ENCODE measurements at regions not wholly inside any gene's neighbourhood (a gene's known extent, or its start where the extent isn't known, plus 50 kb on each side); places are given as distances from the start of the nearest gene placed in this dataset.
A peak's percentile ranks its signal among the peaks of the same experiment; 100 is the strongest.

DNA sequence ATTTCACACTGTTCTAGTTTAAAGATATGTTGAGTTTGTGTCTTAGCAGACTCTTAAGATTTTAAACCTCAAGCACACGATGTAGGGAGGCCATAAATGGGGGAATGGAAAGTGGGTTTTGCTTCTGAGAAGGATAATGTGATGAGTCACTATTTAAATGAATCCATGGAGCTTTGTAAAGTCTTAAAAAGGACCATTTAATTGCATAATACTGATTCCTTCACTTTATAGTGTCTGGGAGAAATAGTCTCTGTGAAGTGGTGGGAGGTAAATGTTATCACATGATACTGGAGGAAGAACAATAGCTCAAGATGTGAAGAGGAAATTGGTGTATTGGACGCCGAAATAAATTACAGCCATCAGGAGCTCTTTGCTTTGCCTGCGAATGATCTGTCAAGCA, 84.0 kb upstream of the MYO3A start:
- Histone ChIP-seq H3K36me3 (replicated peaks; ENCODE audit: insufficient read depth, low read depth) (no peaks in the 10 kb centered on the region), H3K4me2 (peak overlapping the region; percentile 3)

GRCh38 chr10:25851548-25851947, 82.5 kb upstream of the MYO3A start:
- WGBS (ENCODE audit: low lambda C conversion rate, missing lambda C conversion rate): 50% methylated on average over 7 of the region's 7 CpGs
- no peaks in the 10 kb centered on the region for H3K9me2 ChIP-seq (replicated peaks; ENCODE audit: insufficient read depth)
- no peaks in the 10 kb centered on the region for H3K27me3 ChIP-seq
- H3K4me1 ChIP-seq (ENCODE audit: insufficient read depth): no peaks in the 10 kb centered on the region
- H3K4me2 ChIP-seq: no peak overlapping the region
- no peak overlapping the region for H3K4me3 ChIP-seq
- H3K79me2 ChIP-seq: no peaks in the 10 kb centered on the region
- H3K27ac ChIP-seq: no peak overlapping the region
- TF ChIP-seq EZH2phosphoT487 (IDR thresholded peaks at IDR 0.05; ENCODE audit: low read depth, severe bottlenecking, unreplicated experiment): no peak
- TF ChIP-seq CTCF (IDR thresholded peaks at IDR 0.05; ENCODE audit: poor library complexity): no peak
- TF ChIP-seq EZH2 (IDR thresholded peaks at IDR 0.05; ENCODE audit: borderline replicate concordance): no peak
- no peaks in the 10 kb centered on the region for H3K9me3 ChIP-seq (ENCODE audit: low read depth)
- H3K36me3 ChIP-seq (replicated peaks; ENCODE audit: insufficient read depth, low read depth): no peaks in the 10 kb centered on the region
- H2AFZ ChIP-seq: no peak overlapping the region
- H4K20me1 ChIP-seq (ENCODE audit: insufficient read depth, poor library complexity, severe bottlenecking): no peaks in the 10 kb centered on the region
- DNase-seq (ENCODE audit: low spot score): no peak

More for the DNA sequence above, 84.0 kb upstream of the MYO3A start:
- H3K27ac ChIP-seq: no peak overlapping the region
- no peaks in the 10 kb centered on the region for H3K4me1 ChIP-seq (ENCODE audit: insufficient read depth)
- H3K9me2 ChIP-seq (replicated peaks; ENCODE audit: insufficient read depth): no peaks in the 10 kb centered on the region
- no peaks in the 10 kb centered on the region for H3K9me3 ChIP-seq (ENCODE audit: low read depth)
- no peak for TF ChIP-seq EZH2phosphoT487 (IDR thresholded peaks at IDR 0.05; ENCODE audit: low read depth, severe bottlenecking, unreplicated experiment)
- no peak for TF ChIP-seq CTCF (IDR thresholded peaks at IDR 0.05; ENCODE audit: poor library complexity)
- no peak for TF ChIP-seq EZH2 (IDR thresholded peaks at IDR 0.05; ENCODE audit: borderline replicate concordance)
- H3K27me3 ChIP-seq: no peaks in the 10 kb centered on the region
- no peaks in the 10 kb centered on the region for H3K79me2 ChIP-seq
- peak; percentile 24 for DNase-seq (ENCODE audit: low spot score)
- H3K4me3 ChIP-seq: no peak overlapping the region
- no peaks in the 10 kb centered on the region for H4K20me1 ChIP-seq (ENCODE audit: insufficient read depth, poor library complexity, severe bottlenecking)
- H2AFZ ChIP-seq: peak overlapping the region; percentile 7
- 34% methylated on average over 4 of the region's 4 CpGs for WGBS (ENCODE audit: low lambda C conversion rate, missing lambda C conversion rate)

GRCh38 chr10:25852364-25852941, 81.6 kb upstream of the MYO3A start:
- Histone ChIP-seq H3K9me2 (replicated peaks; ENCODE audit: insufficient read depth) (no peaks in the 10 kb centered on the region), H3K79me2 (no peaks in the 10 kb centered on the region), H3K4me1 (ENCODE audit: insufficient read depth) (no peaks in the 10 kb centered on the region), H3K9me3 (ENCODE audit: low read depth) (no peaks in the 10 kb centered on the region), H2AFZ (no peak overlapping the region), H3K36me3 (replicated peaks; ENCODE audit: insufficient read depth, low read depth) (no peaks in the 10 kb centered on the region), H3K4me3 (no peak overlapping the region), H3K4me2 (no peak overlapping the region), H4K20me1 (ENCODE audit: insufficient read depth, poor library complexity, severe bottlenecking) (no peaks in the 10 kb centered on the region), H3K27me3 (no peaks in the 10 kb centered on the region), H3K27ac (no peak overlapping the region)
- WGBS (ENCODE audit: low lambda C conversion rate, missing lambda C conversion rate): 86% methylated on average over 8 of the region's 8 CpGs
- no peak for TF ChIP-seq CTCF (IDR thresholded peaks at IDR 0.05; ENCODE audit: poor library complexity)
- no peak for TF ChIP-seq EZH2 (IDR thresholded peaks at IDR 0.05; ENCODE audit: borderline replicate concordance)
- no peak for TF ChIP-seq EZH2phosphoT487 (IDR thresholded peaks at IDR 0.05; ENCODE audit: low read depth, severe bottlenecking, unreplicated experiment)
- no peak for DNase-seq (ENCODE audit: low spot score)

Data from hepatocyte (in vitro differentiated cells).